ENCODE measurements at regions not wholly inside any gene's neighbourhood (a gene's known extent, or its start where the extent isn't known, plus 50 kb on each side); places are given as distances from the start of the nearest gene placed in this dataset.

- in situ Hi-C loops (cut with HindIII; ENCODE audit: low sequenced_read_pairs) = no loop called here
Measured at GRCh38 chr1:168907053-168907452, 178.0 kb upstream of the DPT start.

GRCh38 chr1:168907786-168908348, 178.9 kb upstream of the DPT start:
- in situ Hi-C loops (cut with HindIII; ENCODE audit: low sequenced_read_pairs) = no loop called here

More at GRCh38 chr1:168907053-168907452, 178.0 kb upstream of the DPT start:
- no peak for DNase-seq (ENCODE audit: low spot score)

GRCh38 chr1:168910403-168910802, 181.4 kb upstream of the DPT start:
- no peak for DNase-seq (ENCODE audit: low spot score)
- in situ Hi-C loops (cut with HindIII; ENCODE audit: low sequenced_read_pairs) = no loop called here

More at GRCh38 chr1:168907786-168908348, 178.9 kb upstream of the DPT start:
- DNase-seq (ENCODE audit: low spot score) = no peak

- DNase-seq (ENCODE audit: low spot score) = no peak
Measured at GRCh38 chr1:168911370-168911769, 182.4 kb upstream of the DPT start.

GRCh38 chr1:168913711-168914463, 184.9 kb upstream of the DPT start:
- in situ Hi-C loops (cut with HindIII; ENCODE audit: low sequenced_read_pairs) = no loop called here
- no peak for DNase-seq (ENCODE audit: low spot score)

More at GRCh38 chr1:168911370-168911769, 182.4 kb upstream of the DPT start:
- in situ Hi-C loops (cut with HindIII; ENCODE audit: low sequenced_read_pairs) = no loop called here

- DNase-seq (ENCODE audit: low spot score) = no peak
- in situ Hi-C loops (cut with HindIII; ENCODE audit: low sequenced_read_pairs) = no loop called here
Measured at GRCh38 chr1:168917309-168917708, 188.3 kb upstream of the DPT start.

GRCh38 chr1:168917796-168918195, 188.7 kb upstream of the ATP1B1 start:
- DNase-seq (ENCODE audit: low spot score) = no peak
- in situ Hi-C loops (cut with HindIII; ENCODE audit: low sequenced_read_pairs) = no loop called here

- in situ Hi-C loops (cut with HindIII; ENCODE audit: low sequenced_read_pairs) = no loop called here
- no peak for DNase-seq (ENCODE audit: low spot score)
Measured at GRCh38 chr1:168918860-168919741, 187.4 kb upstream of the ATP1B1 start.

GRCh38 chr1:168920456-168921094, 185.9 kb upstream of the ATP1B1 start:
- DNase-seq (ENCODE audit: low spot score) = no peak
- in situ Hi-C loops (cut with HindIII; ENCODE audit: low sequenced_read_pairs) = no loop called here

- DNase-seq (ENCODE audit: low spot score) = no peak
Measured at GRCh38 chr1:168921629-168922028, 184.9 kb upstream of the ATP1B1 start.

GRCh38 chr1:168923521-168924136, 182.9 kb upstream of the ATP1B1 start:
- no peak for DNase-seq (ENCODE audit: low spot score)
- in situ Hi-C loops (cut with HindIII; ENCODE audit: low sequenced_read_pairs) = no loop called here

More at GRCh38 chr1:168921629-168922028, 184.9 kb upstream of the ATP1B1 start:
- in situ Hi-C loops (cut with HindIII; ENCODE audit: low sequenced_read_pairs) = no loop called here

GRCh38 chr1:168924976-168925375, 181.5 kb upstream of the ATP1B1 start:
- in situ Hi-C loops (cut with HindIII; ENCODE audit: low sequenced_read_pairs) = no loop called here

GRCh38 chr1:168926236-168926635, 180.3 kb upstream of the ATP1B1 start:
- DNase-seq (ENCODE audit: low spot score) = no peak
- in situ Hi-C loops (cut with HindIII; ENCODE audit: low sequenced_read_pairs) = no loop called here

More at GRCh38 chr1:168924976-168925375, 181.5 kb upstream of the ATP1B1 start:
- no peak for DNase-seq (ENCODE audit: low spot score)

- in situ Hi-C loops (cut with HindIII; ENCODE audit: low sequenced_read_pairs) = no loop called here
- DNase-seq (ENCODE audit: low spot score) = no peak
Measured at GRCh38 chr1:168932539-168932938, 174.0 kb upstream of the ATP1B1 start.

- no peak for DNase-seq (ENCODE audit: low spot score)
- in situ Hi-C loops (cut with HindIII; ENCODE audit: low sequenced_read_pairs) = no loop called here
Measured at GRCh38 chr1:168933141-168933805, 173.2 kb upstream of the ATP1B1 start.

GRCh38 chr1:168939110-168939946, 167.2 kb upstream of the ATP1B1 start:
- no peak for DNase-seq (ENCODE audit: low spot score)
- in situ Hi-C loops (cut with HindIII; ENCODE audit: low sequenced_read_pairs) = no loop called here

- in situ Hi-C loops (cut with HindIII; ENCODE audit: low sequenced_read_pairs) = no loop called here
- no peak for DNase-seq (ENCODE audit: low spot score)
Measured at GRCh38 chr1:168939947-168940223, 166.6 kb upstream of the ATP1B1 start.

- in situ Hi-C loops (cut with HindIII; ENCODE audit: low sequenced_read_pairs) = no loop called here
- no peak for DNase-seq (ENCODE audit: low spot score)
Measured at GRCh38 chr1:168941640-168942039, 164.8 kb upstream of the ATP1B1 start.
